Esophagus squamous epithelium (tissue), 5 donors: ENCODE measurements at regions not wholly inside any gene's neighbourhood (a gene's known extent, or its start where the extent isn't known, plus 50 kb on each side); places are given as distances from the start of the nearest gene placed in this dataset.
A peak's percentile ranks its signal among the peaks of the same experiment; 100 is the strongest.

Source experiments
- DNase-seq: peaks from one replicate; lab custom pipeline; 2025; lab: John Stamatoyannopoulos, UW
- H3K27ac ChIP-seq, 4 donors: fragments of 200-600 bp; sonication (generic); one replicate each; pipeline ENCODE4 v1.5.1; 2016 to 2019; ENCODE audit warnings: mild to moderate bottlenecking in 1 of 4
- H3K27me3 ChIP-seq, 4 donors: fragments of 200-600 bp; sonication (generic); 1 replicate in 3 of 4; 2 replicates in 1 of 4; pipeline versions ENCODE4 v1.5.1 to v1.6.0; 2017 to 2021; ENCODE audit warnings: antibody characterized with exemption in 1 of 4
- H3K36me3 ChIP-seq, 3 donors: fragments of 200-600 bp; sonication (generic); one replicate each; pipeline ENCODE4 v1.5.1; 2016 to 2019
- H3K4me1 ChIP-seq, 3 donors: fragments of 200-600 bp; sonication (generic); one replicate each; pipeline ENCODE4 v1.5.1; 2017 to 2019
- H3K4me3 ChIP-seq, 4 donors: fragments of 200-600 bp; sonication (generic); 1 replicate in 3 of 4; 2 replicates in 1 of 4; pipeline ENCODE4 v1.5.1; 2016 to 2019; ENCODE audit warnings: mild to moderate bottlenecking in 2 of 4, moderate library complexity in 1 of 4
- H3K9me3 ChIP-seq, 3 donors: fragments of 200-600 bp; sonication (generic); one replicate each; pipeline ENCODE4 v1.5.1; 2016 to 2019
- POLR2A ChIP-seq, 4 donors: fragments of 450-650 bp; IDR thresholded peaks; one replicate each; pipeline ENCODE4 v1.6.1; 2017; ENCODE audit warnings: antibody characterized with exemption in 4 of 4, mild to moderate bottlenecking in 4 of 4, moderate library complexity in 3 of 4
- WGBS, 2 donors: methylation state at CpG; one replicate each; pipeline ENCODE4 v1.1.5; 2018; 5-methylcytosine and 5-hydroxymethylcytosine counted together
- intact Hi-C: fragments of 100-400 bp; cut with DNase I; formaldehyde crosslinking; loops from one replicate; pipeline ENCODE4 v1.15.0; 2022
- TF ChIP-seq, protein P1 (sequence below), 6 experiments: fragments of 450-650 bp in 4 of 6; fragments of 200-600 bp in 2 of 6; sonication (generic) in 2 of 6; IDR thresholded peaks; one replicate each; pipeline ENCODE4 v1.5.1; 2016 to 2019; ENCODE audit warnings: antibody characterized with exemption in 6 of 6, mild to moderate bottlenecking in 4 of 6, moderate library complexity in 4 of 6
- donor health status: DM: yes; HTN: yes; CAD: no.

DNA sequence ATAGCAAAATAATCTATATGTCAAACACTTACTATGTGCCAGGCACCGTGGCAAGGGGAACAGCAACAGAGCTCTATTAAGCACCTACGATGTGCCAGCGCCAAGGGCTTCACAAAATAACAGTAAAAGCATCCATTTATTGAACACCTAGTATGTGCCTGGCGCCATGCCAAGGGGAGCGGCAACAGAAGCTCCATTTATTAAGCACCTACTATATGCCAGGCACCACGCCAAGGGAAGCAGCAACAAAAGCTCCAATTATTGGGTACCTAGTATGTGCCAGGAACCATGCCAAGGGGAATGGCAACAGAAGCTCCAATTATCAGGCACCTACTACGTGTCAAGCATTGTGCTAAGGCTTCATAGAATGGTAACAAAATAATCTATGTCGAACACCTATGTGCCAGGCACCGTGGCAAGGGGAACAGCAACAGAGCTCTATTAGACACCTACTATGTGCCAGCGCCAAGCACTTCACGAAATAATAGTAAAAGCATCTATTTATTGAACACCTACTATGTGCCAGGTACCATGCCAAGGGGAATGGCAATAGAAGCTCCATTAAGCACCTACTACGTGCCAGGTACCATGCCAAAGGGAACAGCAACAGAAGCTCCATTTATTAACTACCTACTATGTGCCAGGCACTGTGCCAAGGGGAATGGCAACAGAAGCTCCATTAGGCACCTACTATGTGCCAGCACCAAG, 107.7 kb downstream of the PTPRS start:
- no peak overlapping the region for H3K4me3 ChIP-seq
- no peak overlapping the region for H3K27ac ChIP-seq
- intact Hi-C loops: no loop called here
- TF ChIP-seq, protein P1, sequence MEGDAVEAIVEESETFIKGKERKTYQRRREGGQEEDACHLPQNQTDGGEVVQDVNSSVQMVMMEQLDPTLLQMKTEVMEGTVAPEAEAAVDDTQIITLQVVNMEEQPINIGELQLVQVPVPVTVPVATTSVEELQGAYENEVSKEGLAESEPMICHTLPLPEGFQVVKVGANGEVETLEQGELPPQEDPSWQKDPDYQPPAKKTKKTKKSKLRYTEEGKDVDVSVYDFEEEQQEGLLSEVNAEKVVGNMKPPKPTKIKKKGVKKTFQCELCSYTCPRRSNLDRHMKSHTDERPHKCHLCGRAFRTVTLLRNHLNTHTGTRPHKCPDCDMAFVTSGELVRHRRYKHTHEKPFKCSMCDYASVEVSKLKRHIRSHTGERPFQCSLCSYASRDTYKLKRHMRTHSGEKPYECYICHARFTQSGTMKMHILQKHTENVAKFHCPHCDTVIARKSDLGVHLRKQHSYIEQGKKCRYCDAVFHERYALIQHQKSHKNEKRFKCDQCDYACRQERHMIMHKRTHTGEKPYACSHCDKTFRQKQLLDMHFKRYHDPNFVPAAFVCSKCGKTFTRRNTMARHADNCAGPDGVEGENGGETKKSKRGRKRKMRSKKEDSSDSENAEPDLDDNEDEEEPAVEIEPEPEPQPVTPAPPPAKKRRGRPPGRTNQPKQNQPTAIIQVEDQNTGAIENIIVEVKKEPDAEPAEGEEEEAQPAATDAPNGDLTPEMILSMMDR (IDR thresholded peaks at IDR 0.05): no peak
- no peak for TF ChIP-seq POLR2A (IDR thresholded peaks at IDR 0.05)
- peaks cover 0 to 56% (median under 1%) of the 10 kb centered on the region in 3 donors for H3K36me3 ChIP-seq
- no peak for DNase-seq
- no peaks in the 10 kb centered on the region for H3K9me3 ChIP-seq
- peaks cover 0 to 7% (median 0%) of the 10 kb centered on the region in 4 donors for H3K27me3 ChIP-seq
- WGBS, 2 donors: 83 to 85% methylated on average over 12 of the region's 12 CpGs
- peaks cover 0 to 13% (median 0%) of the 10 kb centered on the region in 3 donors for H3K4me1 ChIP-seq

DNA sequence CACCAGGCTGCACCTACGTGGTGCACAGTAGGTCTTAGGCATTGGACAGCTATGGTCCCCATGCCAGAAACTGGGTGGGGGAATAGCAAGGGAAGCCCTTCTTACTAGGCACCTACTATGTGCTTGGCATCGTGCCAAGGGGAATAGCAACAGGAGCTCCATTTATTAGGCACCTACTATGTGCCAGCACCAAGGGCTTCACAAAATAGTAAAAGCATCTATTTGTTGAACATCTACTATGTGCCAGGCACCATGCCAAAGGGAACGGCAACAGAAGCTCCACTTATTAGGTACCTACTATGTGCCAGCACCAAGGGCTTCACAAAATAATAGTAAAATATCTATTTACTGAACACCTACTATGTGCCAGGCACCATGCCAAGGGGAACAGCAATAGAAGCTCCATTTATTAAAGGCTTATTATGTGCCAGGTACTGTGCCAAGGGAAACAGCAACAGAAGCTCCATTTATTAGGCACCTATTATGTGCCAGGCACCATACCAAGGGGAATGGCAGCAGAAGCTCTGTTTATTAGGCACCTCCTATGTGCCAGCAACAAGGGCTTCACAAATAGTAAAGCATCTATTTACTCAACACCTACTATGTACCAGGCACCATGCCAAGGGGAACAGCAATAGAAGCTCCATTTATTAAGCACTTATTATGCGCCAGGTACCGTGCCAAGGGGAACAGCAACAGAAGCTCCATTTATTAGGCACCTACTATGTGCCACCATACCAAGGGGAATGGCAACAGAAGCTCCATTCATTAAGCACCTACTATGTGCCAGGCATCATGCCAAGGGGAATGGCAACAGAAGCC, 108.5 kb downstream of the PTPRS start:
- Histone ChIP-seq H3K9me3 (no peaks in the 10 kb centered on the region), H3K4me3 (no peak overlapping the region), H3K4me1 (peaks cover 0 to 13% (median 0%) of the 10 kb centered on the region in 3 donors), H3K27me3 (peaks cover 0 to 7% (median 0%) of the 10 kb centered on the region in 4 donors), H3K36me3 (peaks cover 0 to 47% (median 0%) of the 10 kb centered on the region in 3 donors), H3K27ac (no peak overlapping the region)
- TF ChIP-seq, protein P1 (IDR thresholded peaks at IDR 0.05): no peak
- TF ChIP-seq POLR2A (IDR thresholded peaks at IDR 0.05): no peak
- intact Hi-C loops: no loop called here
- 75 to 82% methylated on average over 5 of the region's 5 CpGs for WGBS, 2 donors
- no peak for DNase-seq

DNA sequence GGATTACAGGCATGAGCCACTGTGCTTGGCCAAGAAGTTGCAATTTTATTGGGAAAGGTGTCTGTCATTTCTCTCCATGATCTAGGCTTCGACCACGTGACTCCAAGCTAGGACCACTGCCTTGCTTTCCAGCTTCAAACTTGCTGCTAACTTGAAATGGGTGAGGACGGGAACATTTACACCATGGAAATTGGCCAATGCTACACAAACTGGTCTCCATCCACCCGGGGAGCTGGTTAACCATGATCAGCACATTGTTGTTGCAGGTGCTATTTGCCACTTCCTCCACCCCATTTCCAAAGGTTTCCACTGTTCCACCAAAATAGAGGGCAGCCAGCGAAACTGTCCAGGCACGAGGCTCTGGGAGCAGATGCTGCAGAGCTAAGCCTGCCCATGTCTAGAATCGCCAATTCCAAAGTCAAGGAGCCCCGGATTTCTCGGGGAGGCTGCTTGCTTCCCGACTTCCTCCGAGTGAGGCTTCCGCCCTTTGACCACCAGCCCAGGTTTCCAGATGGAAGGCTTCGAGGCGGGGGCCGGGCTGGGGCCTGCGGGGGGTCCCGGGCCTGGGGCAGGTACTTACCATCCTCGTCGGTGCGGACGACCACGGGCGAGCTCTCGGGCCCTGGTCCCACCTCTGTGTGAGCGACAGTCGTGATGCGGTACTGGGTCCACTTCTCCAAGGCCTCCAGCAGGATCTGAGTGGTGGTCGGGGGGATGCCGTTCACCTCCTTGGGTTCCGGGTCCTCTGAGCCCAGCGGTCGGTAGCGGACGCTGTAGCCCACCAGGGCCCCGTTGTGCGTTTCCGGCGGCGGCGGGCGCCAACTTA, 109.7 kb downstream of the PTPRS start:
- 93 to 96% methylated on average over 8 to 17 of the region's 41 CpGs for WGBS, 2 donors
- peaks cover 0 to 42% (median 0%) of the 10 kb centered on the region in 3 donors for H3K36me3 ChIP-seq
- peaks cover 0 to 13% (median 0%) of the 10 kb centered on the region in 3 donors for H3K4me1 ChIP-seq
- peaks cover 0 to 7% (median 0%) of the 10 kb centered on the region in 4 donors for H3K27me3 ChIP-seq
- no peaks in the 10 kb centered on the region for H3K9me3 ChIP-seq
- no peak for DNase-seq
- intact Hi-C loops: no loop called here
- no peak overlapping the region for H3K27ac ChIP-seq
- no peak for TF ChIP-seq POLR2A (IDR thresholded peaks at IDR 0.05)
- TF ChIP-seq, protein P1 (IDR thresholded peaks at IDR 0.05): no peak
- H3K4me3 ChIP-seq: no peak overlapping the region

DNA sequence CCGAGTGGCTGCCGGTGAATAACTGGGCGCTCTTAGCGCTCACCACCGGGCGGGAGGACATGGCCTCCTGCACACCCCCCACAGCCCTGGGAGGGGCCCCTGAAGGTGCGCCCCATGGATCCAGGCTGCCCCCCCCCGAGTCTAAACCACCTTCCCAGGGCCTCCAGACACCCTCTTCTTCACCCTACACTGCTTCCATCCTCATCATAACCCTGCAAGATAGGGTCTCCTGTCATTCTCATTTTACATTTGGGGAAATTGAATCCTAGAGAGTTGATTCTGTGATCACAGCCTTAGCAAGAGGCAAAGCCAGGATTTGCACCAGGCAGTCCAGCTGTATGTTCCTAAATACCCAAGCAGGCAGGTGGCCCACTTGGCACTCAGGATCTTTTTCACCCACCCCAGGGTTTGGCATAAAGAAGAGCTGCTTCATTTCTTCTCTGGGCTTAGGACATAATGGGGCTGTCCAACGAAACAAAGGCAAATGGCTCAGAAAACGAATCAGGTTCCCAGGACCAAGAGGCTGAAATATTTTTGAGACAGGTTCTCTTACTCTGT, 110.8 kb downstream of the PTPRS start:
- WGBS, 2 donors: 25% methylated on average over 4 of the region's 10 CpGs; no CpG with 5 or more reads in 1 of the 2 donors
- no peaks in the 10 kb centered on the region for H3K9me3 ChIP-seq
- intact Hi-C loops: no loop called here
- H3K27ac ChIP-seq: no peak overlapping the region
- peaks cover 0 to 45% (median 0%) of the 10 kb centered on the region in 3 donors for H3K36me3 ChIP-seq
- TF ChIP-seq POLR2A (IDR thresholded peaks at IDR 0.05): no peak
- TF ChIP-seq, protein P1 (IDR thresholded peaks at IDR 0.05): no peak
- H3K4me1 ChIP-seq: peaks cover 0 to 13% (median 0%) of the 10 kb centered on the region in 3 donors
- H3K4me3 ChIP-seq: peak overlapping the region; percentile 8 to 51 (median 24)
- peaks cover 0 to 7% (median 0%) of the 10 kb centered on the region in 4 donors for H3K27me3 ChIP-seq
- no peak for DNase-seq
